Activated CD8-positive, alpha-beta T cell treated with anti-CD3 and anti-CD28 coated beads, Interleukin-2, amount 10 ng/mL, durations not matched to agents 7 days and 5 days (primary cell): ENCODE measurements at regions not wholly inside any gene's neighbourhood (a gene's known extent, or its start where the extent isn't known, plus 50 kb on each side); places are given as distances from the start of the nearest gene placed in this dataset.
"Not testable (repeated sequence)": the region's sequence is repeated elsewhere in the genome, so short reads cannot be mapped to it uniquely, and the experiment has no call there.

ENCODE experiments used
- ATAC-seq: fragments of 150-1000 bp; cut with Tn5 transposase; one replicate; pipeline ENCODE4 v1.10.0; 2021; ENCODE audit warnings: moderate library complexity
- CTCF ChIA-PET: fragments of 350-600 bp; sonication (Branson Sonifier 250); formaldehyde crosslinking; loops from one replicate; lab custom pipeline; 2021; ENCODE audit warnings: antibody characterized with exemption; lab: Charles Lee
- POLR2A ChIA-PET: fragments of 350-600 bp; sonication (Branson Sonifier 250); formaldehyde crosslinking; loops from one replicate; lab custom pipeline; 2021; ENCODE audit warnings: antibody characterized with exemption; lab: Charles Lee
- DNase-seq: peaks from one replicate; pipeline ENCODE4 v3.0.0-alpha.2; 2020
- H3K27ac Mint-ChIP-seq: one replicate; pipeline ENCODE4 v1.8.0; 2021; ENCODE audit warnings: mild to moderate bottlenecking, mixed read lengths
- H3K27me3 Mint-ChIP-seq: one replicate; pipeline ENCODE4 v1.8.0; 2021; ENCODE audit warnings: low read depth, mixed read lengths
- H3K36me3 Mint-ChIP-seq: one replicate; pipeline ENCODE4 v1.8.0; 2021; ENCODE audit warnings: low read depth, mixed read lengths
- H3K4me1 Mint-ChIP-seq: one replicate; pipeline ENCODE4 v1.8.0; 2021; ENCODE audit warnings: low read depth, mixed read lengths
- H3K4me3 Mint-ChIP-seq: one replicate; pipeline ENCODE4 v1.8.0; 2021; ENCODE audit warnings: mild to moderate bottlenecking, mixed read lengths
- H3K9me3 Mint-ChIP-seq: one replicate; pipeline ENCODE4 v1.8.0; 2022; ENCODE audit warnings: mixed read lengths; ENCODE audit not compliant: insufficient read depth

- Mint-ChIP-seq H3K36me3 (no peaks in the 10 kb centered on the region), H3K4me3 (no peak overlapping the region), H3K9me3 (no peaks in the 10 kb centered on the region), H3K27me3 (no peaks in the 10 kb centered on the region), H3K4me1 (no peaks in the 10 kb centered on the region), H3K27ac (no peak overlapping the region)
- DNase-seq, result no peak
- POLR2A ChIA-PET, result no interaction called here
- CTCF ChIA-PET, result no interaction called here
- ATAC-seq, result no peak
These were observed 53.1 kb upstream of the EDIL3 start for GRCh38 chr5:84437673-84438315.

- Mint-ChIP-seq H3K4me3 (no peak overlapping the region), H3K9me3 (no peaks in the 10 kb centered on the region), H3K27ac (no peak overlapping the region), H3K36me3 (no peaks in the 10 kb centered on the region), H3K4me1 (no peaks in the 10 kb centered on the region), H3K27me3 (no peaks in the 10 kb centered on the region)
- no peak for ATAC-seq
- no peak for DNase-seq
- POLR2A ChIA-PET, result no interaction called here
- CTCF ChIA-PET, result no interaction called here
These were observed 52.2 kb upstream of the EDIL3 start for GRCh38 chr5:84436866-84437265.

GRCh38 chr5:84435861-84436346, 51.2 kb upstream of the EDIL3 start:
- POLR2A ChIA-PET, H3K4me3 Mint-ChIP-seq, H3K9me3 Mint-ChIP-seq, H3K27ac Mint-ChIP-seq, DNase-seq, CTCF ChIA-PET, H3K36me3 Mint-ChIP-seq, H3K27me3 Mint-ChIP-seq, H3K4me1 Mint-ChIP-seq, ATAC-seq: not testable (repeated sequence)
